HG03432 (cell line): ENCODE measurements at regions not wholly inside any gene's neighbourhood (a gene's known extent, or its start where the extent isn't known, plus 50 kb on each side); places are given as distances from the start of the nearest gene placed in this dataset.
"Not testable (repeated sequence)": the region's sequence is repeated elsewhere in the genome, so short reads cannot be mapped to it uniquely, and the experiment has no call there.

Experiments used
- ATAC-seq: cut with Tn5 transposase; IDR thresholded peaks from one replicate; pipeline ENCODE4 v1.9.1; 2021; ENCODE audit warnings: mild to moderate bottlenecking, moderate library complexity; ENCODE audit not compliant: unreplicated experiment

DNA sequence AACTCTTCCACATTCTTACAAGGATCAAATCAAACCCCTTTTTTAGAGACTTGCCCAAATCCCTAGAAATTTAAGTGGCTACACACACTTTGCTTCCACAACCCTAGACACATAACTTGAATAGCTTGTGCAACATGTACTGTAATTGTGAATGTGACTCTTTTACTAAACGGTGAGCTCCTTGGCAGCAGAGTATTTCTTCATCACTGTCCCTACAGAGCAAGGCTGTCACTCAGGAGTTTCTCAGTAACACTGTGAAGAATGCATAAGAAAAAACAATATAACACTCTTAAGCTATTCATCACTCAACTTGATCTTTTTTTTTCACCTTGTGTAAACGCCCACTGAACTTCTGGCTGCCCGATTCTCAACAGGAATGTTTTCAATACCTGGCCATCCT lies 53.8 kb upstream of the ADAMTS18 start:
- ATAC-seq, result no peak

DNA sequence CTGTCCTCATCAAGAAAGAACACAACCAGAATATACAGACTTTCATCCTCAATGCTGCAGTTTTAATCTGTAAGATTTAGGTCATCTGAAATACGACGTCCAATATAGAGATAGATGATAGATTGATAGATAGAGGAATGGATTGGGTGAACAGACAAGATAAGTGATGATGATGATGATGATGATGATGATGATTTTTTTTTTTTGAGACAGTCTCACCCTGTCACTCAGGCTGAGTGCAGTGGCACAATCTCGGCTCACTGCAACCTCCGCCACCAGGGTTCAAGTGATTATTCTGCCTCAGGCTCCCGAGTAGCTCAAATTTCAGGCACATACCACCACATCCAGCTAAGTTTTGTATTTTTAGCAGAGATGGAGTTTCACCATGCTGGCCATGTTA lies 56.3 kb upstream of the ADAMTS18 start:
- no peak for ATAC-seq

GRCh38 chr16:77496934-77497333 lies 62.1 kb upstream of the ADAMTS18 start:
- ATAC-seq, result no peak

GRCh38 chr16:77499373-77500285 lies 64.8 kb upstream of the ADAMTS18 start:
- ATAC-seq, result no peak

DNA sequence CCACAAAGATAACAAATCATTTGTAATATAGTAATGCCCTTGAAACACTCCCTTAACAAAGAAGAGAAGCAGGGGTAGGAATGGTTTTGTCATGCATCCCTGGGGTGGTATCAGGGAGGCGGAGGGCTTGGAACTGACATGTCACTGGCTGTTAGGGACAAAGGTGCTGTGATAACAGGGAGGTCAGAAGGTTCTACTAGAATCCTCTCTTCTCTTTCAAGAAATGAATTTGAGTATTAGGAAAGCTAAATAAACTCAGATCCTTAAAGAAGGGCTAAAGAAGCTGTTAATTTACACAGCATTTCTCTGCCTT lies 65.4 kb upstream of the ADAMTS18 start:
- ATAC-seq, result no peak

GRCh38 chr16:77500934-77501664 lies 66.3 kb upstream of the ADAMTS18 start:
- no peak for ATAC-seq

DNA sequence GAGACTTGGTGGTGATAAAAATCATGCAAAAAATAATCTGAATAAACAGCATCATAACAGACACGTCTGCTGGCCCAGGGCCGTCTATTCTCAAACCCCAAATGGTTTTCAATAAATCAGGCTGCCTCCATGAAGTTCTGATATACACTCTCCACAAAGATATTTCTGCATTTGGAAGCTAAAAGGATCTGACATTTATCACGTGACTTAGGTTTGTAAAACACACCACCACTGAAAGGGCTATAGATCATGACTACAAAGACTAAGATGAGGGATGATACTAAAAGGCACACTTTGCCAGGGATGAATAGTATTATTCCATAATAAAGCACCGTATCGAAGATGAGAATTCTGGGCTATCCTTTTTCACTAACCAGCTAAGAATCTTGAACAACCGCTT lies 67.6 kb upstream of the ADAMTS18 start:
- ATAC-seq, result no peak

DNA sequence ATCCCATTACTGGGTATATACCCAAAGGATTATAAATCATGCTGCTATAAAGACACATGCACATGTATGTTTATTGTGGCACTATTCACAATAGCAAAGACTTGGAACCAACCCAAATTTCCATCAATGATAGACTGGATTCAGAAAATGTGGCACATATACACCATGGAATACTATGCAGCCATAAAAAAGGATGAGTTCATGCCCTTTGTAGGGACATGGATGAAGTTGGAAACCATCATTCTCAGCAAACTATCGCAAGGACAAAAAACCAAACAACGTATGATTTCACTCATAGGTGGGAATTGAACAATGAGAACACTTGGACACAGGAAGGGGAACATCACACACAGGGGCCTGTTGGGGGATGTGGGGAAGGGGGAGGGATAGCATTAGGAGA lies 71.7 kb upstream of the ADAMTS18 start:
- not testable (repeated sequence) for ATAC-seq

- no peak for ATAC-seq
Observed at GRCh38 chr16:77509051-77509450, 74.2 kb upstream of the ADAMTS18 start.

DNA sequence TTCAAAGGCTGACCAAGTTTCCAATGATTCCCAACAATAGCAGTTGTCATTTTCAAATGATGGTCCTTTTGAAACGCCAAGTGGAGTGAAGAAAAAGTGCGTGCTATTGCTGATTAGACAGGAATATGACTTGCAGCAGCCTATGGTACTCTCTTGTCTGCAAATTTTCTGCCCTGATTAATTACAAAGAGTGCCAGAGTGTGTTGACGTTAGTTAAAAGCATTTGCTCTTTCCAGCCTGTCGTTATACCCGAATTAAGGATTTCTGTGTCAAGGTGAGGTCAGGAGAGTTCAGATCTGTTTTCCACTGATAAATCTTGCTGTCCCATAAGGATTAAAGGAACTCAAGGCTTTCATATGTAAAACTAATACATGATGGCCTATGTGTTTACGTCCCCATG lies 75.0 kb upstream of the ADAMTS18 start:
- no peak for ATAC-seq

GRCh38 chr16:77511053-77511452 lies 76.2 kb upstream of the ADAMTS18 start:
- ATAC-seq, result no peak

DNA sequence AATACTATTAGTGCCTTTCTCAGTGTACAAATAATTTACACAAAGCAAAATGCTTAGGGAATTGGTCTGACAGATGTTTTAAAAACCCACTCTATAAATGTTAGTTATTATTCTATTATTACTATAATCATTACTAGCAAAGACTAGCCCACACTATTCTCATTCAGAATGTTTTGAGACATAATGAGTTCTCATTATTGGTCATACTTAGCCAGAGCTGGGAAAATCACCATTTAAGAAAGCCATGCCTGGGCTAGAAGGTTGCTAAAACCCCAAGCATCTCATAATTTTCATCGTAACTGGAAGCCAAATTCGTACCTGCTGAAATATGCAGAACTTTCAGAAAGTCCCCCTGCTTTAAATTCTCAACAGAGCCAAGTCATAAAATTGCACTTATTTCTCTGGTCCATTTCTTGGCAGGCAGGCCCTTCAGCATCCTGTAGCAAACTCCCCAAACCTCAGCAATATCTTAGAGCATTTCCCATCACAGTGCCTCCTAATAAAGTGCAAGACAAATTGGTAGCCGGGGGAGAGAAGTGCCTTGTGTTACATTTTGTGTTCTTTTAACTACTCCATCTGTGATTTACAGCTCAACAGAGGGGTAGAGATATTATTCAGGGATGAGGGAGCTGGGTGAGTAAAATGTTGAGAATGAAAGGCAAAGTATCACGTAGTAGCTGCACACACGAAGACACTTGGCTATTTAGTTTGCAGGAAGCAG lies 79.8 kb upstream of the ADAMTS18 start:
- ATAC-seq, result no peak

- not testable (repeated sequence) for ATAC-seq
Observed at GRCh38 chr16:77525226-77525625, 90.4 kb upstream of the ADAMTS18 start.

GRCh38 chr16:77531752-77532151 lies 96.9 kb upstream of the ADAMTS18 start:
- ATAC-seq, result no peak

- no peak for ATAC-seq
Observed at GRCh38 chr16:77536809-77537208, 102.0 kb upstream of the ADAMTS18 start.

DNA sequence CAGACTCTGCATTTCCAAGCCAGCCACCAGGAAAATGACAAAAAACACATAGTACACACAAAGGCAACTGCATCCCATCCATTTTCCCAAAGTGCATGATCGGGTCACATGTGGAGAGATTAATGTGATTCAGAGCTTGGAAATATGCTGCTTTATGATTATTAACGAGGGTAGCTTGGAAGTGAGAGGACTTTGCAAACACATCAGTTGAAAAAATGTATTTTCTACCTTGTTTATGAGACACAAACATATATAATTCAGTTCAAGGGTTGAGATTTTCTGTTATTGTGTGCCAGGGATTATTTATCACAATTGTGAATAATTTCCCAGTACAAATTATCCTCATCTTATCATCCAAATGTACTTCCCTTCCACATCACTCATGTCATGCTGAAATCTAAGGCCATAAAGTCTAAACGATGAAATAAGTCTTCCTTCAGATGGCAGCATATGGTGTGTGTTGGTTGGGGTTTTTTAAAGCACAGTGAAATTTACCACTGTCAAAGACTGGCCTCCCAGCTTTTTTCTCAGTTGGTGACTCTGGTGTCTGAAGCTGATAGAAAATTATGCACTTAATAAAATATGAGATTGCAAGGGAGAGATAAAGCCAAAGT lies 104.7 kb upstream of the ADAMTS18 start:
- no peak for ATAC-seq

- ATAC-seq, result no peak
Observed at GRCh38 chr16:77540646-77541045, 105.8 kb upstream of the ADAMTS18 start.

DNA sequence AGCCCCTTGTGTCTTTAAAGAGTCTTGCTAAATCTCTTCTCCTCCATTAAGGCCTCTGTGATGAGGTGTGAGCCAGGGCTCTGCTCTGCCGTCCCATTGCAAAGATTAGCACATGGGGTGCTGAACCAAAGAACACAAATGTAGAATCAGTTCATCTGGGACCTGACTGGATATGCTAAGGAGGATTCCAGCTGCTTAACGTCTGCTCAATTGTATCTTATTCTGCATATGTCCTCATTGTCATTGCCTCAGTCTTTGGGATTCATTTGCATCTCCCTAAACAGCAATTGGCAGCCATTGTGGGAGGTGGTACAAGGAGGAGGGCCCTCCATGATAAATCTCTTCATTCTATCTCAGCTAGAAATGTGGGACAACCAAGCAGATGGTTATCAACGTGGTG lies 106.3 kb upstream of the ADAMTS18 start:
- ATAC-seq, result no peak

DNA sequence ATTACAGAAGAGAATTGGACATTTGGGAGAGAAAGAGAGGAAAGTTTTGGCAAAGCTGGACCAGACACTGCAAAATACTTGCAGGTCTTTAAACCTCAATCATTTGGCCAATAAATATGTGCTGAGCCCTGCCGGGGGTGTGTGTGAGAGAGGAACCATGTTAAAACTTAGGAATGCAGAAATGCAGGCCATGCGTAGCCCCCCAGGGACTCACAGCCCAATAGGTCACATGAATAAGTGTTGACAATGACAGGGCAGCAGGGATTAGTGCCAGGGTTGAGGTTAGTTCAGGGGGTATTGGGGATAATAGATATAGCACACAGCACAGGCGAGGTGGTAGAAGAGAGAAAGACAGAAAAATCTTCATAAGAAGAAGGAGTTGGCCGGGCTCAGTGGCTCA lies 113.3 kb upstream of the ADAMTS18 start:
- ATAC-seq, result no peak

- no peak for ATAC-seq
Observed at GRCh38 chr16:77548766-77549165, 113.9 kb upstream of the ADAMTS18 start.

- no peak for ATAC-seq
Observed at GRCh38 chr16:77549876-77550275, 115.0 kb upstream of the ADAMTS18 start.
